ENCODE measurements at regions not wholly inside any gene's neighbourhood (a gene's known extent, or its start where the extent isn't known, plus 50 kb on each side); places are given as distances from the start of the nearest gene placed in this dataset.

GRCh38 chr14:34364201-34364600 lies 97.8 kb downstream of the SPTSSA start:
- H3K27ac Mint-ChIP-seq: no peak overlapping the region
- CTCF ChIA-PET: interaction anchor here (0.7 kb wide), 1 partner anchor 41 kb away, joined by 3 read pairs; no protein-coding TSS in a partner anchor

GRCh38 chr14:34363733-34364134 lies 98.3 kb downstream of the SPTSSA start:
- Mint-ChIP-seq H3K4me1 (ENCODE audit: low read depth) (no peaks in the 10 kb centered on the region), H3K36me3 (ENCODE audit: low read depth) (no peaks in the 10 kb centered on the region), H3K27me3 (ENCODE audit: low read depth) (peaks cover 10% of the 10 kb centered on the region), H3K27ac (no peak overlapping the region), H3K9me3 (no peaks in the 10 kb centered on the region), H3K4me3 (no peak overlapping the region)
- peak; percentile 9 for DNase-seq
- CTCF ChIA-PET: interaction anchor here (0.6 kb wide), 1 partner anchor 49 kb away, joined by 3 read pairs; no protein-coding TSS in a partner anchor
- intact Hi-C loops (cut with micrococcal nuclease): no loop called here

More at GRCh38 chr14:34364201-34364600, 97.8 kb downstream of the SPTSSA start:
- no peak for DNase-seq
- H3K4me3 Mint-ChIP-seq: no peak overlapping the region
- intact Hi-C loops (cut with micrococcal nuclease): no loop called here
- no peaks in the 10 kb centered on the region for H3K4me1 Mint-ChIP-seq (ENCODE audit: low read depth)
- H3K9me3 Mint-ChIP-seq: no peaks in the 10 kb centered on the region
- peaks cover 10% of the 10 kb centered on the region for H3K27me3 Mint-ChIP-seq (ENCODE audit: low read depth)
- no peaks in the 10 kb centered on the region for H3K36me3 Mint-ChIP-seq (ENCODE audit: low read depth)

- Mint-ChIP-seq H3K4me1 (ENCODE audit: low read depth) (no peaks in the 10 kb centered on the region), H3K27me3 (ENCODE audit: low read depth) (peaks cover 10% of the 10 kb centered on the region), H3K4me3 (no peak overlapping the region), H3K27ac (no peak overlapping the region), H3K9me3 (no peaks in the 10 kb centered on the region), H3K36me3 (ENCODE audit: low read depth) (no peaks in the 10 kb centered on the region)
- intact Hi-C loops (cut with micrococcal nuclease): no loop called here
- no peak for DNase-seq
- CTCF ChIA-PET: no interaction called here
Measured at GRCh38 chr14:34362641-34363251, 99.3 kb downstream of the SPTSSA start.

- Mint-ChIP-seq H3K4me1 (ENCODE audit: low read depth) (no peaks in the 10 kb centered on the region), H3K27me3 (ENCODE audit: low read depth) (peaks cover 10% of the 10 kb centered on the region), H3K9me3 (no peaks in the 10 kb centered on the region), H3K36me3 (ENCODE audit: low read depth) (no peaks in the 10 kb centered on the region), H3K4me3 (no peak overlapping the region), H3K27ac (no peak overlapping the region)
- CTCF ChIA-PET: interaction anchor here (0.6 to 0.9 kb wide), 2 partner anchors 21 to 38 kb away, joined by 3 read pairs; no protein-coding TSS in a partner anchor
- no peak for DNase-seq
- intact Hi-C loops (cut with micrococcal nuclease): no loop called here
Measured at GRCh38 chr14:34361504-34362011, 100.5 kb downstream of the SPTSSA start.

DNA sequence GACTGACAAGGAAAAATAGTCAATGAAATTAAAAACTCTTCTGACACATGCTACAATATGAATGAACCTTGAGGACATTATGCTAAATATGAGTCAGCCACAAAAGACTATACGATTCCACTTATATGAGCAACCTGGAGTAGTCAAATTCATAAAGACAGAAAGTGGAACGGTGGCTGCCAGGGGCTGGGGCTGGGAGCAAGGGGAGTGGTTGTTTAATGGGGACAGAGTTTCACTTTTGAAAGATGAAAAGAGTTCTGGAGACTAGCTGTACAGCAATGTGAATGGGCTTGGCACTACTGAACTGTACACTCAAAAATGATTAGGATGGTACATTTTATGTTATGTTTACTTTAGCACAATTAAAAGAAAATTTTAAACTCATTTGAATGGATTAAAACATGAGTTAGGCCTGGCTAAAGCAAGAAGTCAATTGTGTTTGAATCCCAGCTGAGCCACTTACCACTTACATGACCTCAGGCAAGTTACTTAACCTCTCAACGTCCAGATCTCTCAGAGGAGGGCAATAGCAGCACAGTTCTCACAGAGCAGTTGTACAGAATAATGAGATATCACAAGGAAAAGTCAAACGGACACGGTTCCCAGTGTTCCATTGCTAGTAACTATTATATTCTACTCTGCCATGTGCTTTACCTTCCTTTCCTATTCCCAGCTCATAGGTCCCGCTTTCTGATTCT lies 102.5 kb downstream of the SPTSSA start:
- no peak for DNase-seq
- CTCF ChIA-PET: interaction anchor here (0.7 to 0.9 kb wide), 2 partner anchors 16 to 131 kb away, joined by 3 read pairs; no protein-coding TSS in a partner anchor
- Mint-ChIP-seq H3K9me3 (no peaks in the 10 kb centered on the region), H3K36me3 (ENCODE audit: low read depth) (no peaks in the 10 kb centered on the region), H3K27me3 (ENCODE audit: low read depth) (peaks cover 10% of the 10 kb centered on the region), H3K4me1 (ENCODE audit: low read depth) (no peaks in the 10 kb centered on the region), H3K27ac (no peak overlapping the region), H3K4me3 (no peak overlapping the region)
- intact Hi-C loops (cut with micrococcal nuclease): no loop called here

DNA sequence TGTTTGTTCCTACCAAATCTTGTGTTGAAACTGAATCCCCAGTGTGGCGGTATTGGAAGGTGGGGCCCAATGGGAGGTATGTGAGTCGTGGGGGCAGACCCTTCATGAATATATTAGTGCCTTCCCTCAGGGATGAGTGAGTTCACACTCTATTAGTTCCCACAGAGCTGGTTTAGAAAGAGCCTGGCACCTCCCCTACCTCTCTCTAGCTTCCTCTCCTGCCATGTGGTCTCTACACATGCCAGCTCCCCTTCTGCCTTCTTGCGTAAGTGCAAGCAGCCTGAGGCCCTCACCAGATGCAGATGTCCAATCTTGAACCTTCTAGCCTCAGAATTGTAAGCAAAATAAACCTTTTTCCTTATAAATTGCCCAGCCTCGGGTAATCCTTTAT lies 105.8 kb downstream of the SPTSSA start:
- DNase-seq: peak; percentile 12
- CTCF ChIA-PET: interaction anchor here (3.7 kb wide), 1 partner anchor 33 kb away, joined by 13 read pairs; no protein-coding TSS in a partner anchor
- Mint-ChIP-seq H3K36me3 (ENCODE audit: low read depth) (no peaks in the 10 kb centered on the region), H3K4me3 (no peak overlapping the region), H3K4me1 (ENCODE audit: low read depth) (no peaks in the 10 kb centered on the region), H3K27me3 (ENCODE audit: low read depth) (no peaks in the 10 kb centered on the region), H3K9me3 (no peaks in the 10 kb centered on the region), H3K27ac (no peak overlapping the region)
- intact Hi-C loops (cut with micrococcal nuclease): no loop called here

- intact Hi-C loops (cut with micrococcal nuclease): no loop called here
- no peak overlapping the region for H3K4me3 Mint-ChIP-seq
- no peaks in the 10 kb centered on the region for H3K36me3 Mint-ChIP-seq (ENCODE audit: low read depth)
- H3K27ac Mint-ChIP-seq: no peak overlapping the region
- no peak for DNase-seq
- H3K4me1 Mint-ChIP-seq (ENCODE audit: low read depth): no peaks in the 10 kb centered on the region
- H3K27me3 Mint-ChIP-seq (ENCODE audit: low read depth): no peaks in the 10 kb centered on the region
- no peaks in the 10 kb centered on the region for H3K9me3 Mint-ChIP-seq
- CTCF ChIA-PET: interaction anchor here (3.7 kb wide), 1 partner anchor 33 kb away, joined by 13 read pairs; no protein-coding TSS in a partner anchor
Measured at GRCh38 chr14:34355584-34356263, 106.3 kb downstream of the SPTSSA start.

DNA sequence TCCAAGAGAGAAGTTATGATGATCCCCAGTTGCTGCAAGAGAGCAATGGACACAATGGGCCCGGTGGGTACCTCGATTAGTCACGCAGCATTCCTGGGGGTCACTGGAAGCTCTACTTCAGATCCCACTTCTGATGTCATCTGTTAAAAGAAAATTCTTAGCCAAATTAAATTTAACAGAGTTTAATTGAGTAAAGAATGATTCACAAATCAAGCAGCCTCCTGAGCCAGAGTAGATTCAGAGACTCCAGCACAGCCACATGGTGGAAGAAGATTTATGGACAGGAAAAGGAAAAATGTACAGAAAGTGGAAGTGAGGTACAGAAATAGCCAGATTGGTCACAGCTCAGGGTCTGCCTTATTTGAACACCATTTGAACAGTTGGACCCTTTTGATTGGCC lies 107.5 kb downstream of the SPTSSA start:
- Mint-ChIP-seq H3K4me3 (no peak overlapping the region), H3K9me3 (no peaks in the 10 kb centered on the region), H3K4me1 (ENCODE audit: low read depth) (no peaks in the 10 kb centered on the region), H3K36me3 (ENCODE audit: low read depth) (no peaks in the 10 kb centered on the region), H3K27ac (no peak overlapping the region), H3K27me3 (ENCODE audit: low read depth) (no peaks in the 10 kb centered on the region)
- CTCF ChIA-PET: interaction anchor here (3.7 kb wide), 1 partner anchor 31 kb away, joined by 13 read pairs; no protein-coding TSS in a partner anchor
- no peak for DNase-seq
- intact Hi-C loops (cut with micrococcal nuclease): no loop called here

DNA sequence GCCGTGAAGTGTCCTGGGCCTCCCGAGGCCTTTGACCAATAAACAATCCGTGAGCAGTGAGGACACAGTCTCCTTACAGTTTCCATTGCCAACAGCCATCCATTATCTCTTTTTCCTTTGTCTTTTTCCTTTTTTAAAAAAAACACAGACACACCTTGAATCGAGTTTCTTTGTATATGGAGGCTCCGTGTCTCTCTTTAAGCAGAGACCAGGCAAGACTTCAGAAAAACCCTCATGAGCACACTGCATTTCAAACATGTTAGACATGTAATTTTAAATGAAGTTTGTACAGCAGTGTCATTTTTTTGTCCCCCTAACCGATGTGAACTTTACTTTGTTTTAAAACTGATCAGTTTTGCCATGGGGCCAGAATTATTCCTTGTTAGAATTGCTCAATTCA lies 111.1 kb downstream of the SPTSSA start:
- DNase-seq: no peak
- CTCF ChIA-PET: no interaction called here
- no peaks in the 10 kb centered on the region for H3K27me3 Mint-ChIP-seq (ENCODE audit: low read depth)
- no peak overlapping the region for H3K27ac Mint-ChIP-seq
- H3K36me3 Mint-ChIP-seq (ENCODE audit: low read depth): no peaks in the 10 kb centered on the region
- intact Hi-C loops (cut with micrococcal nuclease): no loop called here
- H3K4me1 Mint-ChIP-seq (ENCODE audit: low read depth): no peaks in the 10 kb centered on the region
- H3K4me3 Mint-ChIP-seq: no peak overlapping the region
- no peaks in the 10 kb centered on the region for H3K9me3 Mint-ChIP-seq

DNA sequence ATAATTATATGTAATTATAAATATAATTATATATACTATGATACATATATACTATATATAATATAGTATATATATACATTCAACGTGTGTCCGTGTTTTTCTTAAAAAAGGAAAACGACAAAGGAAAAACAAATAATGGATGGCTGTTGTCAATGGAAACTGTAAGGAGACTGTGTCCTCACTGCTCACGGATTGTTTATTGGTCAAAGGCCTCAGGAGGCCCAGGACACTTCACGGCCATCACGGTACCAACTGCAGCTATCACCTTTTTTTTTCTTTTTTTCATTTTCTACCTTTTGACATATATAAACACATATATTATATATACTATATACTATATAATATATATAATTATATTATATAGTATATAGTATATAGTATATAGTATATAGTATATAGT lies 113.4 kb downstream of the SPTSSA start:
- H3K27ac Mint-ChIP-seq: no peak overlapping the region
- CTCF ChIA-PET: no interaction called here
- H3K27me3 Mint-ChIP-seq (ENCODE audit: low read depth): no peaks in the 10 kb centered on the region
- H3K36me3 Mint-ChIP-seq (ENCODE audit: low read depth): no peaks in the 10 kb centered on the region
- no peak overlapping the region for H3K4me3 Mint-ChIP-seq
- intact Hi-C loops (cut with micrococcal nuclease): no loop called here
- peaks cover 2% of the 10 kb centered on the region for H3K4me1 Mint-ChIP-seq (ENCODE audit: low read depth)
- H3K9me3 Mint-ChIP-seq: peaks cover 1% of the 10 kb centered on the region
- no peak for DNase-seq

- DNase-seq: no peak
- no peaks in the 10 kb centered on the region for H3K36me3 Mint-ChIP-seq (ENCODE audit: low read depth)
- intact Hi-C loops (cut with micrococcal nuclease): no loop called here
- CTCF ChIA-PET: interaction anchor here (0.6 to 1.0 kb wide), 3 partner anchors 16 to 1207 kb away, joined by 3 to 4 read pairs (median 3); no protein-coding TSS in a partner anchor
- no peaks in the 10 kb centered on the region for H3K27me3 Mint-ChIP-seq (ENCODE audit: low read depth)
- no peak overlapping the region for H3K4me3 Mint-ChIP-seq
- peaks cover 2% of the 10 kb centered on the region for H3K4me1 Mint-ChIP-seq (ENCODE audit: low read depth)
- no peak overlapping the region for H3K27ac Mint-ChIP-seq
- peaks cover 1% of the 10 kb centered on the region for H3K9me3 Mint-ChIP-seq
Measured at GRCh38 chr14:34347683-34348082, 114.4 kb downstream of the SPTSSA start.

DNA sequence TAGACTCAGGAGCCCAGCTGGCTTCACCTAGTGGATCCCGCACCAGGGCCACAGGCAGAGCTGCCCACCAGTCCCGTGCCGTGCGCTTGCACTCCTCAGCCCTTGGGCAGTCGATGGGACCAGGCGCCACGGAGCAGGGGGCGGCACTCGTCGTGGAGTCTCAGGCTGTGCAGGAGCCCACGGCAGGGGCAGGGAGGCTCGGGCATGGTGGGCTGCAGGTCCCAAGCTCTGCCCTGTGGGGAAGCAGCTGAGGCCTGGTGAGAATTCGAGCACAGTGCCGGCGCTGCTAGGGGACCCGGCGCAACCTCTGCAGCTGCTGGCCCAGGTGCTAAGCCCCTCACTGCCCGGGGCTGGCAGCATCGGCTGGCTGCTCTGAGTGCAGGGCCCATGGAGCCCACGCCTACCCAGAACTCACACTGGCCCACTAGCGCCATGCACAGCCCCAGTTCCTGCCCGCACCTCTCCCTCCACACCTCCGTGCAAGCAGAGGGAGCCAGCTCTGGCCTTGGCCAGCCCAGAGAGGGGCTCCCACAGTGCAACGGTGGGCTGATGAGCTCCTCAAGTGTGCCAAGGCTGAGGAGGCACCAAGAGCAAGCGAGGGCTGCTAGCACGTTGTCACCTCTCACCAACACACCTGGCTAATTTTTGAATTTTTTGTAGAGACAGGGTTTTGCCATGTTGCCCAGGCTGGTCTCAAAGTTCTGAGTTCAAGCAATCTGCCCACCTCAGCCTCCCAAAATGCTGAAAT lies 116.1 kb downstream of the SPTSSA start:
- Mint-ChIP-seq H3K4me1 (ENCODE audit: low read depth) (peaks cover 2% of the 10 kb centered on the region), H3K4me3 (no peak overlapping the region), H3K36me3 (ENCODE audit: low read depth) (no peaks in the 10 kb centered on the region), H3K27ac (no peak overlapping the region), H3K9me3 (peaks cover 1% of the 10 kb centered on the region), H3K27me3 (ENCODE audit: low read depth) (no peaks in the 10 kb centered on the region)
- intact Hi-C loops (cut with micrococcal nuclease): no loop called here
- CTCF ChIA-PET: no interaction called here
- no peak for DNase-seq
